Left ventricle myocardium inferior (tissue), 1 donor: ENCODE measurements at regions not wholly inside any gene's neighbourhood (a gene's known extent, or its start where the extent isn't known, plus 50 kb on each side); places are given as distances from the start of the nearest gene placed in this dataset.

ENCODE experiments used
- DNase-seq: peaks from one replicate; pipeline ENCODE4 v3.0.0-alpha.2; 2020
- H3K27ac ChIP-seq: fragments of 200-600 bp; replicated peaks from 2 replicates; pipeline ENCODE4 v1.8.0; 2021
- H3K27me3 ChIP-seq: fragments of 200-600 bp; 2 replicates; pipeline ENCODE4 v1.8.0; 2021; ENCODE audit warnings: low read depth
- H3K36me3 ChIP-seq: fragments of 200-600 bp; 2 replicates; pipeline ENCODE4 v1.8.0; 2021
- H3K4me1 ChIP-seq: fragments of 200-600 bp; 2 replicates; pipeline ENCODE4 v1.8.0; 2021
- H3K4me3 ChIP-seq: fragments of 200-600 bp; 2 replicates; pipeline ENCODE4 v1.8.0; 2021; ENCODE audit warnings: mild to moderate bottlenecking, moderate library complexity
- H3K9me3 ChIP-seq: fragments of 200-600 bp; replicated peaks from 2 replicates; pipeline ENCODE4 v1.8.0; 2021
- CTCF ChIP-seq: fragments of 200-600 bp; IDR thresholded peaks from 2 replicates; pipeline ENCODE4 v1.8.0; 2021; ENCODE audit warnings: antibody characterized with exemption, mild to moderate bottlenecking, borderline replicate concordance
- intact Hi-C: fragments of 100-400 bp; cut with micrococcal nuclease; formaldehyde crosslinking; loops from one replicate; pipeline ENCODE4 v1.11.0; 2022
- donor health status: DM: no; HTN: yes; CAD: no; lungs with severe emphysema.

- intact Hi-C loops = no loop called here
- no peak for TF ChIP-seq CTCF
These were observed 1138.6 kb upstream of the CDH8 start for GRCh38 chr16:63174801-63175200.

GRCh38 chr16:63171545-63171944 lies 1135.3 kb upstream of the CDH8 start:
- Histone ChIP-seq H3K4me1 (no peaks in the 10 kb centered on the region), H3K36me3 (no peaks in the 10 kb centered on the region), H3K27me3 (no peaks in the 10 kb centered on the region), H3K27ac (no peak overlapping the region), H3K4me3 (no peak overlapping the region), H3K9me3 (peaks cover 11% of the 10 kb centered on the region)
- no peak for TF ChIP-seq CTCF
- intact Hi-C loops = no loop called here
- DNase-seq = no peak

More at GRCh38 chr16:63174801-63175200, 1138.6 kb upstream of the CDH8 start:
- H3K4me3 ChIP-seq = no peak overlapping the region
- peaks cover 11% of the 10 kb centered on the region for H3K9me3 ChIP-seq
- no peaks in the 10 kb centered on the region for H3K27me3 ChIP-seq
- DNase-seq = no peak
- H3K4me1 ChIP-seq = no peaks in the 10 kb centered on the region
- no peaks in the 10 kb centered on the region for H3K36me3 ChIP-seq
- H3K27ac ChIP-seq = no peak overlapping the region

- Histone ChIP-seq H3K27me3 (no peaks in the 10 kb centered on the region), H3K9me3 (peaks cover 11% of the 10 kb centered on the region), H3K4me3 (no peak overlapping the region), H3K27ac (no peak overlapping the region), H3K36me3 (no peaks in the 10 kb centered on the region), H3K4me1 (no peaks in the 10 kb centered on the region)
- intact Hi-C loops = no loop called here
- DNase-seq = no peak
- TF ChIP-seq CTCF = no peak
These were observed 1132.9 kb upstream of the CDH8 start for GRCh38 chr16:63169100-63169499.

- DNase-seq = no peak
- Histone ChIP-seq H3K27me3 (no peaks in the 10 kb centered on the region), H3K4me3 (no peak overlapping the region), H3K27ac (no peak overlapping the region), H3K4me1 (no peaks in the 10 kb centered on the region), H3K36me3 (no peaks in the 10 kb centered on the region), H3K9me3 (no peaks in the 10 kb centered on the region)
- TF ChIP-seq CTCF = no peak
- intact Hi-C loops = no loop called here
These were observed 1121.6 kb upstream of the CDH8 start for GRCh38 chr16:63157818-63158217.

GRCh38 chr16:63146251-63146650 lies 1110.0 kb upstream of the CDH8 start:
- no peak for DNase-seq
- Histone ChIP-seq H3K9me3 (no peaks in the 10 kb centered on the region), H3K27me3 (no peaks in the 10 kb centered on the region), H3K4me3 (no peak overlapping the region), H3K27ac (no peak overlapping the region), H3K4me1 (no peaks in the 10 kb centered on the region), H3K36me3 (no peaks in the 10 kb centered on the region)
- no peak for TF ChIP-seq CTCF
- intact Hi-C loops = no loop called here

- no peak overlapping the region for H3K27ac ChIP-seq
- no peaks in the 10 kb centered on the region for H3K4me1 ChIP-seq
- no peak for TF ChIP-seq CTCF
- H3K9me3 ChIP-seq = no peaks in the 10 kb centered on the region
- no peak overlapping the region for H3K4me3 ChIP-seq
- no peaks in the 10 kb centered on the region for H3K36me3 ChIP-seq
- H3K27me3 ChIP-seq = no peaks in the 10 kb centered on the region
- intact Hi-C loops = no loop called here
- no peak for DNase-seq
These were observed 1109.2 kb upstream of the CDH8 start for GRCh38 chr16:63145411-63145810.
